ENCODE measurements at regions not wholly inside any gene's neighbourhood (a gene's known extent, or its start where the extent isn't known, plus 50 kb on each side); places are given as distances from the start of the nearest gene placed in this dataset.

GRCh38 chrX:137233478-137233877, 199.7 kb upstream of the GPR101 start:
- no peaks in the 10 kb centered on the region for H3K36me3 ChIP-seq
- no peak overlapping the region for H3K4me3 ChIP-seq
- no peaks in the 10 kb centered on the region for H3K9me3 ChIP-seq
- no peak for DNase-seq (ENCODE audit: low spot score)
- TF ChIP-seq, protein P1, sequence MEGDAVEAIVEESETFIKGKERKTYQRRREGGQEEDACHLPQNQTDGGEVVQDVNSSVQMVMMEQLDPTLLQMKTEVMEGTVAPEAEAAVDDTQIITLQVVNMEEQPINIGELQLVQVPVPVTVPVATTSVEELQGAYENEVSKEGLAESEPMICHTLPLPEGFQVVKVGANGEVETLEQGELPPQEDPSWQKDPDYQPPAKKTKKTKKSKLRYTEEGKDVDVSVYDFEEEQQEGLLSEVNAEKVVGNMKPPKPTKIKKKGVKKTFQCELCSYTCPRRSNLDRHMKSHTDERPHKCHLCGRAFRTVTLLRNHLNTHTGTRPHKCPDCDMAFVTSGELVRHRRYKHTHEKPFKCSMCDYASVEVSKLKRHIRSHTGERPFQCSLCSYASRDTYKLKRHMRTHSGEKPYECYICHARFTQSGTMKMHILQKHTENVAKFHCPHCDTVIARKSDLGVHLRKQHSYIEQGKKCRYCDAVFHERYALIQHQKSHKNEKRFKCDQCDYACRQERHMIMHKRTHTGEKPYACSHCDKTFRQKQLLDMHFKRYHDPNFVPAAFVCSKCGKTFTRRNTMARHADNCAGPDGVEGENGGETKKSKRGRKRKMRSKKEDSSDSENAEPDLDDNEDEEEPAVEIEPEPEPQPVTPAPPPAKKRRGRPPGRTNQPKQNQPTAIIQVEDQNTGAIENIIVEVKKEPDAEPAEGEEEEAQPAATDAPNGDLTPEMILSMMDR (IDR thresholded peaks at IDR 0.05), result no peak
- no peaks in the 10 kb centered on the region for H3K4me1 ChIP-seq
- no peak overlapping the region for H3K27ac ChIP-seq
- no peaks in the 10 kb centered on the region for H3K27me3 ChIP-seq

DNA sequence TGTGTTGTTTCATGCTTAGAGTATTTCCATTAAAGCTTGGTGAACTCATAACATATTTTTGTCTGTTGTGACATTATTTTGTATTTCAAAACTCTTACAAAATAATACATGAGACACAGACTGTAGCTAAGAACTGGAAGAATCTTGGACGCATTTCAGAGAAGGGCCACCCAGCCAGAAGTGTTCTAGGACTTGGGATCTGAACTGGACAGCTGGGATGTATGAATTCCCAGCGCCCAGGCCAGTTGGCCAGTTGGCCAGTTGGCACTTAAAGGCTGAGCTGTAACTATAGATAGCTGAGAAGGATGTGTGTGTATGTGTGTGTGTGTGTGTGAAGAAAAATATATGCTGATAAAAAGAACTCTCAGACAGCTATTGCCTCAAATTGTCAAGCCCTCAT, 193.4 kb upstream of the GPR101 start:
- TF ChIP-seq, protein P1 (IDR thresholded peaks at IDR 0.05), result no peak
- H3K4me1 ChIP-seq, result no peaks in the 10 kb centered on the region
- no peaks in the 10 kb centered on the region for H3K9me3 ChIP-seq
- no peaks in the 10 kb centered on the region for H3K27me3 ChIP-seq
- no peak overlapping the region for H3K27ac ChIP-seq
- no peak overlapping the region for H3K4me3 ChIP-seq
- DNase-seq (ENCODE audit: low spot score), result no peak
- H3K36me3 ChIP-seq, result no peaks in the 10 kb centered on the region

DNA sequence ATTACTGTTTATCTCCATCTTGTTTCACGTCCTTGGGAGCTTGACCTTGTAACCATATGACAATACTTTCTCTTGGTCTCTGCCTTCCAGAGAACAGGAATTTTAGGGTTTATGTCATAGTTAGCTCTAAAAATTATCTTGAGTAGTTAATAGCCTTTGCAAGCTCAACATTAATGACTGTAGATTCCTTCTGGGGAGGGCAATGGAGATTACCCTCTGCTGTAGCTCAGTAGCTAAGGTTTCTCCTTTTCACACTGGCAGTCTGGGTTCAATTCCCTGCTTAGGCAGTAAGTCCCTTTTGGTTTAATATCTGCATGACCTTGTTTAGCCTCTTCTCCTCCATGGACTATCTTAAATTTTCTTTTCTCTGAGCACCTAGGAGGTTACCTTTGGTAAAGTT, 181.7 kb upstream of the GPR101 start:
- H3K36me3 ChIP-seq, result no peaks in the 10 kb centered on the region
- H3K27me3 ChIP-seq, result no peaks in the 10 kb centered on the region
- no peak overlapping the region for H3K27ac ChIP-seq
- H3K9me3 ChIP-seq, result no peaks in the 10 kb centered on the region
- no peak overlapping the region for H3K4me3 ChIP-seq
- no peaks in the 10 kb centered on the region for H3K4me1 ChIP-seq
- TF ChIP-seq, protein P1 (IDR thresholded peaks at IDR 0.05), result no peak
- DNase-seq (ENCODE audit: low spot score), result no peak

DNA sequence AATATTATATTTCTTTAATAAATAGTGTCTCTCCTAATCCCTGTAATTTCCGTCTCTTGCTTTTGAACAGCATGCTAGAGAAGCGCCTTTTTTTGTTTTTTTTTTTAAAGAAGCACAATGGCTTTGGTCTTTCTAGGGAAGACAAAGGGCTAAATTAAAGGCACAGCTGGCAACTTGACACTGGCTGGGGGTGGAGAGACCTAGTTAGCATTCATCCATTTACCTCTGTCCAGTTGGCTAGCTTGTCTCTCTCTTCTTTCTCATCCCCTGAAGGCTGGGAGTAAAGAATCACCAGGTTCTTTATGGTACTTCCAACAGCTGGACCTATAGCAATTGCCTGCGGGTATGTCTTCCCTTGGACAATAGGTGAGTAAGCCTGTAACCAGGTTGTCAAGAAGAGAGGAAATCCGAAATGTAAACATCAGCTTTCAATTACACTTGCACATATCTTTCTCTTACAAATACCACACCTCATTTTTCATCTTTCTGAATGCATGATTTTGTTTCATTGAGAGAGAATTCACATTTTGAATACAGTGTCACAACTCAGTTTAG, 178.4 kb upstream of the GPR101 start:
- H3K4me1 ChIP-seq, result no peaks in the 10 kb centered on the region
- H3K9me3 ChIP-seq, result no peaks in the 10 kb centered on the region
- TF ChIP-seq, protein P1 (IDR thresholded peaks at IDR 0.05), result no peak
- H3K27me3 ChIP-seq, result no peaks in the 10 kb centered on the region
- H3K36me3 ChIP-seq, result no peaks in the 10 kb centered on the region
- no peak overlapping the region for H3K27ac ChIP-seq
- no peak for DNase-seq (ENCODE audit: low spot score)
- H3K4me3 ChIP-seq, result no peak overlapping the region

GRCh38 chrX:137198040-137198439, 164.2 kb upstream of the GPR101 start:
- no peak for DNase-seq (ENCODE audit: low spot score)
- Histone ChIP-seq H3K27me3 (no peaks in the 10 kb centered on the region), H3K27ac (no peak overlapping the region), H3K4me3 (no peak overlapping the region), H3K9me3 (no peaks in the 10 kb centered on the region), H3K4me1 (no peaks in the 10 kb centered on the region), H3K36me3 (no peaks in the 10 kb centered on the region)
- TF ChIP-seq, protein P1 (IDR thresholded peaks at IDR 0.05), result no peak

DNA sequence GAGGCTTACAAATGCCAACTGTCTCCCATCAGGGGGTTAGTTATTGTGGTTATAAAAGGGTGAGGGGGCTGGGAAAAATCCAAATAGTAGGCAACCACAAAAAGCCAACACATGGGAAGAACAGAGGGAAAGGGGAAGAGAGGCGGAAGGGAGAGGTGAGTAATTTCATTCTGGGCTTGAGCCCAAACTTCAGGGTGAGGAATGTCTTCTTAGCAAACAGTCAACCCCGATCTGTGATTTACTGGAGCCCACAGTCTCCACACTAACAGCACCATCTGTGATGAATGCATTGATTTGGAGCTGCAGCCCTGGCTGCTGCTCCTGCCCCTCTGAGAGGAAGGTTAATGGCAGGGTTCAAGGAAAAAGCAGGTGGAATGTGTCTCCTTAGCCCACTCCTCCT, 162.2 kb upstream of the GPR101 start:
- TF ChIP-seq, protein P1 (IDR thresholded peaks at IDR 0.05), result no peak
- H3K27ac ChIP-seq, result no peak overlapping the region
- no peak overlapping the region for H3K4me3 ChIP-seq
- no peaks in the 10 kb centered on the region for H3K9me3 ChIP-seq
- H3K27me3 ChIP-seq, result no peaks in the 10 kb centered on the region
- H3K36me3 ChIP-seq, result no peaks in the 10 kb centered on the region
- no peaks in the 10 kb centered on the region for H3K4me1 ChIP-seq
- no peak for DNase-seq (ENCODE audit: low spot score)

Measured in right atrium auricular region (tissue), 2 donors.